SK-N-SH (cell line): ENCODE measurements at regions not wholly inside any gene's neighbourhood (a gene's known extent, or its start where the extent isn't known, plus 50 kb on each side); places are given as distances from the start of the nearest gene placed in this dataset.

Source experiments
- CTCF ChIA-PET: fragments of 300-600, 350-600 bp; formaldehyde crosslinking; extraction: SDS; loops from one replicate; lab custom pipeline; 2021; lab: Yijun Ruan, JAX
- POLR2A ChIA-PET: fragments of 350-600 bp; sonication (Branson Sonifier 250); formaldehyde crosslinking; extraction: SDS; loops from one replicate; lab custom pipeline; 2020; ENCODE audit warnings: antibody characterized with exemption, inconsistent platforms; lab: Yijun Ruan, JAX
- DNase-seq: peaks from one replicate; pipeline ENCODE4 v3.0.0; 2012
- H2AFZ ChIP-seq: fragments of 200-600 bp; sonication (generic); 2 replicates; pipeline ENCODE4 v1.8.1; 2016; ENCODE audit warnings: antibody characterized with exemption, mild to moderate bottlenecking, low read depth
- H3F3A ChIP-seq: fragments of 200-600 bp; sonication (generic); replicated peaks from 2 replicates; pipeline ENCODE3; 2016; ENCODE audit warnings: antibody characterized with exemption, mild to moderate bottlenecking; ENCODE audit not compliant: insufficient read depth
- H3K27ac ChIP-seq, 2 experiments: fragments of 200-500 bp in 1 of 2; fragments of 200-600 bp in 1 of 2; sonication (Bioruptor generic) in 1 of 2; sonication (generic), shearing (Covaris generic) in 1 of 2; 2 replicates each; pipeline versions ENCODE4 v1.5.1 to v1.6.1; 2014 to 2016; ENCODE audit warnings: low read depth in 2 of 2, inconsistent platforms in 1 of 2, low read length in 1 of 2, mild to moderate bottlenecking in 1 of 2, mixed read lengths in 1 of 2
- H3K27me3 ChIP-seq: fragments of 200-600 bp; sonication (generic), shearing (Covaris generic); 2 replicates; pipeline ENCODE4 v1.6.1; 2016; ENCODE audit warnings: mixed run types; ENCODE audit not compliant: insufficient read depth
- H3K36me3 ChIP-seq, 2 experiments: fragments of 200-500 bp in 1 of 2; fragments of 200-600 bp in 1 of 2; sonication (Bioruptor generic) in 1 of 2; sonication (generic) in 1 of 2; replicated peaks in 1 of 2; 2 replicates each; pipeline versions ENCODE3 to v1.5.1; 2014 to 2016; ENCODE audit warnings: low read length in 1 of 2, mild to moderate bottlenecking in 1 of 2; ENCODE audit not compliant: insufficient read depth in 2 of 2, control insufficient read depth in 1 of 2
- H3K4me1 ChIP-seq, 2 experiments: fragments of 200-500 bp in 1 of 2; fragments of 200-600 bp in 1 of 2; sonication (Bioruptor generic) in 1 of 2; sonication (generic), shearing (Covaris generic) in 1 of 2; 2 replicates each; pipeline versions ENCODE4 v1.5.1 to v1.6.1; 2014 to 2016; ENCODE audit warnings: low read depth in 1 of 2, low read length in 1 of 2, mixed run types in 1 of 2; ENCODE audit not compliant: insufficient read depth in 2 of 2, control insufficient read depth in 1 of 2
- H3K4me2 ChIP-seq: fragments of 200-600 bp; sonication (generic), shearing (Covaris generic); 2 replicates; pipeline ENCODE4 v1.6.1; 2017; ENCODE audit warnings: mixed run types
- H3K4me3 ChIP-seq, 2 experiments: fragments of 200-500 bp in 1 of 2; fragments of 200-600 bp in 1 of 2; sonication (Bioruptor generic) in 1 of 2; sonication (generic), shearing (Covaris generic) in 1 of 2; 2 replicates each; pipeline versions ENCODE4 v1.5.1 to v1.8.1; 2014 to 2016; ENCODE audit warnings: low read depth in 2 of 2, inconsistent platforms in 1 of 2, low read length in 1 of 2, mild to moderate bottlenecking in 1 of 2, mixed read lengths in 1 of 2, moderate library complexity in 1 of 2
- H3K79me2 ChIP-seq: fragments of 200-600 bp; sonication (generic); 2 replicates; pipeline ENCODE4 v1.8.1; 2017; ENCODE audit warnings: mild to moderate bottlenecking; ENCODE audit not compliant: insufficient read depth
- H3K9ac ChIP-seq: fragments of 200-600 bp; sonication (generic); 2 replicates; pipeline ENCODE4 v1.6.1; 2017; ENCODE audit warnings: mixed run types
- H3K9me2 ChIP-seq: fragments of 200-600 bp; sonication (generic); 2 replicates; pipeline ENCODE4 v1.6.1; 2017; ENCODE audit warnings: mixed run types
- H3K9me3 ChIP-seq: fragments of 200-600 bp; sonication (generic); 2 replicates; pipeline ENCODE4 v1.6.1; 2017; ENCODE audit warnings: mixed run types, mild to moderate bottlenecking, moderate library complexity
- H4K20me1 ChIP-seq: fragments of 200-600 bp; sonication (generic); 2 replicates; pipeline ENCODE4 v1.6.1; 2017; ENCODE audit warnings: mild to moderate bottlenecking, mixed run types; ENCODE audit not compliant: insufficient read depth
- FOSL2 ChIP-seq: IDR thresholded peaks from 2 replicates; pipeline ENCODE4 v1.4.0; 2012; ENCODE audit warnings: low read depth, mild to moderate bottlenecking, moderate library complexity, borderline replicate concordance
- FOXM1 ChIP-seq: IDR thresholded peaks from 2 replicates; pipeline ENCODE4 v1.4.0; 2012; ENCODE audit warnings: low read depth, mild to moderate bottlenecking
- GABPA ChIP-seq: IDR thresholded peaks from 2 replicates; pipeline ENCODE4 v1.4.0; 2012; ENCODE audit warnings: low read depth, mild to moderate bottlenecking
- GATA2 ChIP-seq: sonication (generic); formaldehyde crosslinking; IDR thresholded peaks from 2 replicates; pipeline ENCODE4 v1.5.0; 2020; ENCODE audit warnings: mild to moderate bottlenecking, missing genetic modification reagents
- IRF3 ChIP-seq: fragments of 150-350 bp; IDR thresholded peaks from 2 replicates; pipeline ENCODE4 v1.6.1; 2016; ENCODE audit warnings: mild to moderate bottlenecking, low read depth, low read length
- JUND ChIP-seq: IDR thresholded peaks from 2 replicates; pipeline ENCODE4 v1.4.0; 2012
- MAX ChIP-seq: IDR thresholded peaks from 2 replicates; pipeline ENCODE4 v1.4.0; 2012; ENCODE audit warnings: low read depth
- MEF2A ChIP-seq: IDR thresholded peaks from 2 replicates; pipeline ENCODE4 v1.4.0; 2012; ENCODE audit warnings: low read depth, borderline replicate concordance
- MXI1 ChIP-seq: IDR thresholded peaks from 2 replicates; pipeline ENCODE4 v1.6.1; 2012; ENCODE audit warnings: mild to moderate bottlenecking, low read depth, low read length, improper control_type of control experiment
- NFIC ChIP-seq: IDR thresholded peaks from 2 replicates; pipeline ENCODE4 v1.4.0; 2012; ENCODE audit warnings: borderline replicate concordance
- NRF1 ChIP-seq: IDR thresholded peaks from 2 replicates; pipeline ENCODE4 v1.6.1; 2012; ENCODE audit warnings: low read depth, mild to moderate bottlenecking, low read length
- PBX3 ChIP-seq: IDR thresholded peaks from 2 replicates; pipeline ENCODE4; 2012
- POLR2AphosphoS5 ChIP-seq: IDR thresholded peaks from 2 replicates; pipeline ENCODE4 v1.6.1; 2012; ENCODE audit warnings: low read depth, low read length
- RAD21 ChIP-seq: IDR thresholded peaks from 2 replicates; pipeline ENCODE4 v1.6.1; 2012; ENCODE audit warnings: mild to moderate bottlenecking, low read length
- RCOR1 ChIP-seq: fragments of 150-350 bp; IDR thresholded peaks from 2 replicates; pipeline ENCODE4 v1.6.1; 2017; ENCODE audit warnings: antibody characterized with exemption, low read length
- RFX5 ChIP-seq: IDR thresholded peaks from 2 replicates; pipeline ENCODE4 v1.6.1; 2012; ENCODE audit warnings: mild to moderate bottlenecking, improper control_type of control experiment, low read length
- SIN3A ChIP-seq: IDR thresholded peaks from 2 replicates; pipeline ENCODE4 v1.6.1; 2012; ENCODE audit warnings: low read depth, mild to moderate bottlenecking, low read length, moderate library complexity, borderline replicate concordance
- TCF12 ChIP-seq: IDR thresholded peaks from 2 replicates; pipeline ENCODE4 v1.4.0; 2012
- USF2 ChIP-seq: fragments of 150-350 bp; IDR thresholded peaks from 2 replicates; pipeline ENCODE4 v1.6.1; 2017; ENCODE audit warnings: antibody characterized with exemption, low read length, low read depth, borderline replicate concordance
- WGBS: methylation state at CpG from one replicate; pipeline ENCODE4 v1.1.6; 2017; ENCODE audit warnings: low lambda C conversion rate; 5-methylcytosine and 5-hydroxymethylcytosine counted together

GRCh38 chr15:62783303-62783957 lies 259.1 kb upstream of the TPM1 start:
- H3K4me1 ChIP-seq, result peaks cover 22 to 50% of the 10 kb centered on the region in 2 experiments
- no peak for TF ChIP-seq NRF1
- peak; percentile 87 for TF ChIP-seq TCF12
- TF ChIP-seq NFIC, result no peak
- 0 out of 2 replicates have a peak, but pooled peaks have one; percentile 7 for TF ChIP-seq PBX3
- peak; percentile 92 for TF ChIP-seq MAX
- TF ChIP-seq FOSL2, result peak; percentile 54; the same call in 1 of the 2 replicates
- TF ChIP-seq, all 33 proteins: peak for 4
- POLR2A ChIA-PET, result no interaction called here
- Histone ChIP-seq H3K9me2 (no peaks in the 10 kb centered on the region), H3K36me3 (peaks cover 34 to 40% of the 10 kb centered on the region in 2 experiments), H3F3A (peaks cover 19% of the 10 kb centered on the region), H3K4me3 (no peak overlapping the region), H3K4me2 (peak overlapping the region; percentile 63), H3K79me2 (no peaks in the 10 kb centered on the region; the same call in 1 of the 2 replicates), H3K9ac (peak overlapping the region; percentile 47; the same call in 1 of the 2 replicates), H4K20me1 (no peaks in the 10 kb centered on the region), H2AFZ (no peak overlapping the region), H3K27me3 (no peaks in the 10 kb centered on the region), H3K27ac (peak overlapping the region; percentile 76 to 96; a peak in 3 of 4 replicates), H3K9me3 (no peaks in the 10 kb centered on the region)
- WGBS, result 64% methylated on average over 5 of the region's 14 CpGs
- no peak for DNase-seq
- CTCF ChIA-PET, result interaction anchor here (0.7 to 4.0 kb wide), 19 partner anchors 9 to 597 kb away, joined by 3 to 33 read pairs (median 5); no protein-coding TSS in a partner anchor

GRCh38 chr15:62785881-62786828 lies 256.4 kb upstream of the TPM1 start:
- DNase-seq, result no peak
- no peak overlapping the region for H3K4me2 ChIP-seq
- H3K79me2 ChIP-seq, result no peaks in the 10 kb centered on the region; the same call in 1 of the 2 replicates
- no peak overlapping the region; a peak in 1 of 4 replicates for H3K27ac ChIP-seq
- no peaks in the 10 kb centered on the region for H3K27me3 ChIP-seq
- H3F3A ChIP-seq, result peaks cover 19% of the 10 kb centered on the region
- ChIA-PET POLR2A (no interaction called here), CTCF (interaction anchor here (0.5 to 2.3 kb wide), 7 partner anchors 43 to 304 kb away, joined by 3 to 9 read pairs (median 3); no protein-coding TSS in a partner anchor)
- H3K4me1 ChIP-seq, result peaks cover 22 to 25% of the 10 kb centered on the region in 2 experiments
- 81% methylated on average over 10 of the region's 10 CpGs for WGBS
- H3K36me3 ChIP-seq, result peaks cover 29 to 35% of the 10 kb centered on the region in 2 experiments
- no peak overlapping the region for H3K9ac ChIP-seq
- H2AFZ ChIP-seq, result no peak overlapping the region
- H4K20me1 ChIP-seq, result no peaks in the 10 kb centered on the region
- H3K4me3 ChIP-seq, result no peak overlapping the region
- H3K9me2 ChIP-seq, result no peaks in the 10 kb centered on the region
- no peaks in the 10 kb centered on the region for H3K9me3 ChIP-seq
- TF ChIP-seq TCF12, result no peak
- no peak for TF ChIP-seq PBX3
- no peak for TF ChIP-seq JUND
- TF ChIP-seq RAD21, result no peak; the same call in 1 of the 2 replicates
- no peak for TF ChIP-seq MXI1
- no peak for TF ChIP-seq FOXM1
- no peak for TF ChIP-seq SIN3A
- no peak for TF ChIP-seq RCOR1
- no peak for TF ChIP-seq NRF1
- no peak for TF ChIP-seq MEF2A
- no peak for TF ChIP-seq USF2
- TF ChIP-seq GATA2 (CRISPR knock-in tag), result no peak
- TF ChIP-seq RFX5, result no peak
- TF ChIP-seq MAX, result no peak
- TF ChIP-seq GABPA, result no peak
- TF ChIP-seq IRF3, result no peak
- TF ChIP-seq POLR2AphosphoS5, result no peak
- TF ChIP-seq FOSL2, result no peak
